PC-3 (cell line): ENCODE measurements at regions not wholly inside any gene's neighbourhood (a gene's known extent, or its start where the extent isn't known, plus 50 kb on each side); places are given as distances from the start of the nearest gene placed in this dataset.
"Not testable (repeated sequence)": the region's sequence is repeated elsewhere in the genome, so short reads cannot be mapped to it uniquely, and the experiment has no call there.

Experiments
- ATAC-seq: fragments of 200-7000 bp; cut with Tn5 transposase; 2 replicates; pipeline ENCODE4 v1.9.1; 2020; ENCODE audit warnings: mild to moderate bottlenecking, moderate library complexity
- BruUV-seq: library from RNA; stranded (reverse); fragments of 400-500 nt; replicated peaks from 2 replicates; lab custom pipeline; 2021; lab: Mats Ljungman, UMichigan
- CTCF ChIA-PET: fragments of 300-600 bp; sonication (Branson Sonifier 250); formaldehyde crosslinking; loops from one replicate; lab custom pipeline; 2022; ENCODE audit warnings: antibody characterized with exemption; lab: Charles Lee
- POLR2A ChIA-PET: fragments of 300-600 bp; sonication (Branson Sonifier 250); formaldehyde crosslinking; loops from one replicate; lab custom pipeline; 2022; ENCODE audit warnings: antibody characterized with exemption; ENCODE audit not compliant: unreplicated experiment; lab: Charles Lee
- DNase-seq: peaks from one replicate; pipeline ENCODE4 v3.0.0-alpha.2; 2015
- H2AFZ ChIP-seq: fragments of 300-600 bp; sonication (generic); 2 replicates; pipeline ENCODE4 v1.6.0; 2016; ENCODE audit warnings: antibody characterized with exemption, low read length
- H3F3A ChIP-seq: fragments of 300-600 bp; sonication (generic); one replicate; pipeline ENCODE4 v1.6.0; 2017; ENCODE audit warnings: antibody characterized with exemption, low read length, control low read depth, mild to moderate bottlenecking; ENCODE audit not compliant: unreplicated experiment
- H3K27ac ChIP-seq: fragments of 300-600 bp; sonication (generic); 2 replicates; pipeline ENCODE4 v1.5.1; 2016; ENCODE audit warnings: mild to moderate bottlenecking, low read length
- H3K27me3 ChIP-seq: fragments of 300-600 bp; sonication (generic); 2 replicates; pipeline ENCODE4 v1.6.1; 2016; ENCODE audit warnings: low read length, mixed read lengths
- H3K36me3 ChIP-seq: fragments of 300-600 bp; sonication (generic); 2 replicates; pipeline ENCODE4 v1.6.1; 2016; ENCODE audit warnings: low read depth, mixed run types, low read length, mixed read lengths
- H3K4me1 ChIP-seq: fragments of 300-600 bp; sonication (generic); 2 replicates; pipeline ENCODE4 v1.5.1; 2016; ENCODE audit warnings: low read length; ENCODE audit not compliant: insufficient read depth
- H3K4me2 ChIP-seq: fragments of 300-600 bp; sonication (generic); 2 replicates; pipeline ENCODE4 v1.6.0; 2016; ENCODE audit warnings: low read length
- H3K4me3 ChIP-seq: fragments of 300-600 bp; sonication (generic); 2 replicates; pipeline ENCODE4 v1.5.1; 2016; ENCODE audit warnings: mild to moderate bottlenecking, low read length, mixed read lengths
- H3K79me2 ChIP-seq: fragments of 300-600 bp; sonication (generic); 2 replicates; pipeline ENCODE4 v1.6.1; 2017; ENCODE audit warnings: low read length, mixed read lengths
- H3K9ac ChIP-seq: fragments of 300-600 bp; sonication (generic); 2 replicates; pipeline ENCODE4 v1.6.0; 2016; ENCODE audit warnings: mild to moderate bottlenecking, low read length
- H3K9me2 ChIP-seq: fragments of 300-600 bp; sonication (generic); replicated peaks from 2 replicates; pipeline ENCODE4 v1.6.1; 2016; ENCODE audit warnings: mixed run types, low read length, mixed read lengths
- H3K9me3 ChIP-seq: fragments of 300-600 bp; sonication (generic); 2 replicates; pipeline ENCODE4 v1.6.1; 2016; ENCODE audit warnings: low read length, mixed read lengths
- H4K20me1 ChIP-seq: fragments of 300-600 bp; sonication (generic); 2 replicates; pipeline ENCODE4 v1.6.1; 2016; ENCODE audit warnings: low read length, mixed read lengths
- CTCF ChIP-seq: fragments of 300-600 bp; sonication (generic); conservative IDR thresholded peaks from 2 replicates; pipeline ENCODE4 v1.5.1; 2017; ENCODE audit warnings: antibody characterized with exemption, low read depth, mild to moderate bottlenecking, low read length
- EZH2 ChIP-seq: fragments of 300-600 bp; sonication (generic); IDR thresholded peaks from one replicate; pipeline ENCODE4 v1.6.1; 2017; ENCODE audit warnings: antibody characterized with exemption, mild to moderate bottlenecking, low read length; ENCODE audit not compliant: unreplicated experiment
- EZH2phosphoT487 ChIP-seq: fragments of 300-600 bp; sonication (generic); IDR thresholded peaks from 2 replicates; pipeline ENCODE4 v1.6.1; 2018; ENCODE audit warnings: mild to moderate bottlenecking, antibody characterized with exemption, low read length, borderline replicate concordance
- intact Hi-C: fragments of 100-400 bp; cut with micrococcal nuclease; formaldehyde crosslinking; loops from 2 replicates; pipeline ENCODE4 v1.9.0; 2023

- Histone ChIP-seq H3K36me3 (no peaks in the 10 kb centered on the region), H4K20me1 (no peaks in the 10 kb centered on the region), H3K9me2 (no peaks in the 10 kb centered on the region), H3K79me2 (no peaks in the 10 kb centered on the region), H2AFZ (no peak overlapping the region), H3K9ac (no peak overlapping the region), H3K27ac (no peak overlapping the region), H3K9me3 (no peaks in the 10 kb centered on the region), H3K4me1 (no peaks in the 10 kb centered on the region), H3K4me3 (no peak overlapping the region), H3F3A (no peaks in the 10 kb centered on the region), H3K4me2 (no peak overlapping the region), H3K27me3 (no peaks in the 10 kb centered on the region)
- ATAC-seq (no peak), DNase-seq (peak; percentile 18)
- no peak for TF ChIP-seq EZH2phosphoT487
- TF ChIP-seq CTCF: no peak
- no peak for TF ChIP-seq EZH2
- BruUV-seq: no TSS peak
- POLR2A ChIA-PET: no interaction called here
- intact Hi-C loops: no loop called here
- CTCF ChIA-PET: no interaction called here
Observed at GRCh38 chr4:110335399-110335798, 137.0 kb upstream of the ELOVL6 start.

- Histone ChIP-seq H3K9ac (no peak overlapping the region), H3K79me2 (no peaks in the 10 kb centered on the region), H3K36me3 (no peaks in the 10 kb centered on the region), H3K9me3 (no peaks in the 10 kb centered on the region), H3K9me2 (no peaks in the 10 kb centered on the region), H3F3A (no peaks in the 10 kb centered on the region), H3K4me3 (no peak overlapping the region), H3K27me3 (no peaks in the 10 kb centered on the region), H4K20me1 (no peaks in the 10 kb centered on the region), H3K27ac (no peak overlapping the region), H3K4me1 (no peaks in the 10 kb centered on the region), H3K4me2 (no peak overlapping the region), H2AFZ (no peak overlapping the region)
- intact Hi-C loops: no loop called here
- ChIA-PET CTCF (no interaction called here), POLR2A (no interaction called here)
- BruUV-seq: no TSS peak
- DNase-seq: no peak
- ATAC-seq: no peak
- TF ChIP-seq EZH2 (no peak), EZH2phosphoT487 (no peak), CTCF (no peak)
Observed at GRCh38 chr4:110332483-110332882, 134.1 kb upstream of the ELOVL6 start.

GRCh38 chr4:110326426-110326825 is 128.0 kb upstream of the ELOVL6 start:
- POLR2A ChIA-PET, H3K9ac ChIP-seq, H3K4me2 ChIP-seq, H3K27me3 ChIP-seq, H3K27ac ChIP-seq, H3K4me1 ChIP-seq, H3K9me2 ChIP-seq, H3K36me3 ChIP-seq, H4K20me1 ChIP-seq, H2AFZ ChIP-seq, CTCF ChIA-PET, H3K9me3 ChIP-seq, BruUV-seq, H3F3A ChIP-seq, DNase-seq, H3K4me3 ChIP-seq, intact Hi-C loops, ATAC-seq, H3K79me2 ChIP-seq: not testable (repeated sequence)
